GM12874 (cell line): ENCODE measurements at regions not wholly inside any gene's neighbourhood (a gene's known extent, or its start where the extent isn't known, plus 50 kb on each side); places are given as distances from the start of the nearest gene placed in this dataset.

Experiments
- TF ChIP-seq, protein P1 (sequence below): IDR thresholded peaks from 2 replicates; pipeline ENCODE4 v1.5.1; 2011; ENCODE audit warnings: low read depth, mild to moderate bottlenecking, control low read depth, low read length, moderate library complexity; ENCODE audit not compliant: insufficient read depth

DNA sequence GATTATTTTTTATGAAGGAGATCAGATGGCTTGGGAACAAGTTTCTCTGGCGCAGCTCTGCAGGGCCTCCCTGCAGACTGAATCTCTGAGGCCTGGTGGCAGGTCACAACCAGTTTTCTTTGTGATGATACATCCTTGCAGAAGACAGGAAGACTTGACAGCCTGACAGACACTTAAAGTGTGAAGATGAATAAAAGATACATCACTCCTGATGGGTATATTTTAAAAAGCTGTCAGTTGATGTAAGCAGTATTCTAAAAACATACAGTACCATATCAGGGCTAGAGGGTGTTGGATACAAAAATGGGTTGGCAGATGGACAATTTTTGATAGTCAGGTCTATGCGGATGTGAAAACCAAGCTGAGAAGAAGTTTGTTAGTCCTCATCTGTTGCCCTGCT is 239.5 kb downstream of the LHFPL1 start:
- TF ChIP-seq, protein P1, sequence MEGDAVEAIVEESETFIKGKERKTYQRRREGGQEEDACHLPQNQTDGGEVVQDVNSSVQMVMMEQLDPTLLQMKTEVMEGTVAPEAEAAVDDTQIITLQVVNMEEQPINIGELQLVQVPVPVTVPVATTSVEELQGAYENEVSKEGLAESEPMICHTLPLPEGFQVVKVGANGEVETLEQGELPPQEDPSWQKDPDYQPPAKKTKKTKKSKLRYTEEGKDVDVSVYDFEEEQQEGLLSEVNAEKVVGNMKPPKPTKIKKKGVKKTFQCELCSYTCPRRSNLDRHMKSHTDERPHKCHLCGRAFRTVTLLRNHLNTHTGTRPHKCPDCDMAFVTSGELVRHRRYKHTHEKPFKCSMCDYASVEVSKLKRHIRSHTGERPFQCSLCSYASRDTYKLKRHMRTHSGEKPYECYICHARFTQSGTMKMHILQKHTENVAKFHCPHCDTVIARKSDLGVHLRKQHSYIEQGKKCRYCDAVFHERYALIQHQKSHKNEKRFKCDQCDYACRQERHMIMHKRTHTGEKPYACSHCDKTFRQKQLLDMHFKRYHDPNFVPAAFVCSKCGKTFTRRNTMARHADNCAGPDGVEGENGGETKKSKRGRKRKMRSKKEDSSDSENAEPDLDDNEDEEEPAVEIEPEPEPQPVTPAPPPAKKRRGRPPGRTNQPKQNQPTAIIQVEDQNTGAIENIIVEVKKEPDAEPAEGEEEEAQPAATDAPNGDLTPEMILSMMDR, result no peak

DNA sequence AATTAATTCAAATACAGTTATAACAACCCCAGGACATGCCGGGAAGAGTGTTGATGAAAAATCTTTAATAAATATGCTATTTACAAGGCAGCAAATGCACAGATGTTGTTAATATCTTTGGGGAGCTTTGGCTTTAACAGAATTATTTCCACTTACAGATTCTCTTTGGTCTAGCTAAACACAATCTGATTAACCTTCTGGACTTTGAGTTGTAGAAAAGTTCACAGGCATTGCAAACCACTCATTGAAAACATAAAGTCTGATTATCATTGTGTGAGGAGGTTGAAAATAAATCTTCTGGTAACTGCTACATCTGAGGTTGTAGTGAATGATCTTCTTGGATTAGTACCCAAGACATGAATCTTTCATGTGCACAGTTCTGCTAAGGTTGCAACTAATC is 255.6 kb downstream of the LHFPL1 start:
- TF ChIP-seq, protein P1, result no peak

- TF ChIP-seq, protein P1, result no peak
These were observed 288.4 kb downstream of the LHFPL1 start for GRCh38 chrX:112391313-112391712.

- TF ChIP-seq, protein P1, result no peak
These were observed 298.1 kb upstream of the TRPC5 start for GRCh38 chrX:112380541-112381278.

DNA sequence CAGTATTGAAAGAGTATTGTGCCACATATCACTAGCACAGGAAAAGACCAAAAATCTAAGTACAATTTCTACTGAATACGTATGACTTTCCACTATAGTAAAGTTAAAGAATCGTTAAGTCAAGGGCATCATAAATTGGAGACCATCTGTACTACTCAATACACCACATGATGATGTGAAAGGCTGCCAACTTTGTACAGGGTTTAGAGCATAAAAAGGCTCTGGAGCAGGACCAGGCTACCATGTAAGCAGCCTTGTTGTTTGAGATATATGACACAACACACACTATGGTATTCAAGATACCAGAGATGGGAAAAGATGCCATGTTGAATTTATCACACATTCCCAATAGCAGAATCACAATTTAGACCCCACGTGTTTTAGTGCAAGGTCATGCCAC is 294.9 kb upstream of the TRPC5 start:
- TF ChIP-seq, protein P1, result no peak

GRCh38 chrX:112368371-112368770 is 285.8 kb upstream of the TRPC5 start:
- TF ChIP-seq, protein P1, result peak; percentile 15; the same call in 1 of the 2 replicates

GRCh38 chrX:112367065-112367464 is 284.5 kb upstream of the TRPC5 start:
- TF ChIP-seq, protein P1, result no peak
